ENCODE measurements at regions not wholly inside any gene's neighbourhood (a gene's known extent, or its start where the extent isn't known, plus 50 kb on each side); places are given as distances from the start of the nearest gene placed in this dataset.

GRCh38 chr10:128469515-128469914, 343.3 kb upstream of the MKI67 start:
- 46 to 72% (median 57%) methylated on average over 9 of the region's 9 CpGs for WGBS, 4 donors
- no peak for ATAC-seq
- H3K27ac ChIP-seq, result no peak overlapping the region
- H3K9me3 ChIP-seq, result no peaks in the 10 kb centered on the region
- H3K36me3 ChIP-seq, result no peaks in the 10 kb centered on the region
- TF ChIP-seq POLR2A (IDR thresholded peaks at IDR 0.05), result no peak
- no peak for TF ChIP-seq CTCF (IDR thresholded peaks at IDR 0.05)
- H3K27me3 ChIP-seq, result peaks cover 0 to 21% (median 0%) of the 10 kb centered on the region in 9 donors
- no peaks in the 10 kb centered on the region for H3K4me1 ChIP-seq
- intact Hi-C loops (cut with DNase I), result no loop called here
- DNase-seq, result no peak
- no peak overlapping the region for H3K4me3 ChIP-seq

- H3K4me3 ChIP-seq, result no peak overlapping the region
- no peak for TF ChIP-seq CTCF (IDR thresholded peaks at IDR 0.05)
- TF ChIP-seq POLR2A (IDR thresholded peaks at IDR 0.05), result no peak
- H3K4me1 ChIP-seq, result no peaks in the 10 kb centered on the region
- no peaks in the 10 kb centered on the region for H3K36me3 ChIP-seq
- no peak overlapping the region for H3K27ac ChIP-seq
- WGBS, 4 donors, result 70 to 77% (median 74%) methylated on average over 20 to 34 of the region's 34 CpGs
- intact Hi-C loops (cut with DNase I), result no loop called here
- no peaks in the 10 kb centered on the region for H3K9me3 ChIP-seq
- DNase-seq, result no peak
- peaks cover 0 to 21% (median 0%) of the 10 kb centered on the region in 9 donors for H3K27me3 ChIP-seq
- ATAC-seq, result no peak
These were observed 344.2 kb upstream of the MKI67 start for GRCh38 chr10:128470321-128470965.

- no peak for DNase-seq
- ATAC-seq, result no peak
- no peak overlapping the region for H3K27ac ChIP-seq
- no peaks in the 10 kb centered on the region for H3K36me3 ChIP-seq
- no peak overlapping the region for H3K4me3 ChIP-seq
- TF ChIP-seq POLR2A (IDR thresholded peaks at IDR 0.05) (no peak), CTCF (IDR thresholded peaks at IDR 0.05) (no peak)
- 76 to 85% (median 84%) methylated on average over 12 of the region's 12 CpGs for WGBS, 4 donors
- H3K9me3 ChIP-seq, result no peaks in the 10 kb centered on the region
- no peaks in the 10 kb centered on the region for H3K4me1 ChIP-seq
- intact Hi-C loops (cut with DNase I), result no loop called here
- H3K27me3 ChIP-seq, result peaks cover 0 to 21% (median 0%) of the 10 kb centered on the region in 9 donors
These were observed 344.9 kb upstream of the MKI67 start for GRCh38 chr10:128471151-128471550.

GRCh38 chr10:128472196-128472595, 346.0 kb upstream of the MKI67 start:
- intact Hi-C loops (cut with DNase I), result no loop called here
- Histone ChIP-seq H3K27me3 (peaks cover 0 to 16% (median 0%) of the 10 kb centered on the region in 9 donors), H3K4me3 (no peak overlapping the region), H3K27ac (no peak overlapping the region), H3K36me3 (no peaks in the 10 kb centered on the region), H3K9me3 (no peaks in the 10 kb centered on the region), H3K4me1 (no peaks in the 10 kb centered on the region)
- no peak for TF ChIP-seq CTCF (IDR thresholded peaks at IDR 0.05)
- no peak for TF ChIP-seq POLR2A (IDR thresholded peaks at IDR 0.05)
- 81 to 88% (median 84%) methylated on average over 9 to 11 of the region's 11 CpGs for WGBS, 4 donors
- ATAC-seq, result no peak
- DNase-seq, result no peak
